ENCODE measurements at regions not wholly inside any gene's neighbourhood (a gene's known extent, or its start where the extent isn't known, plus 50 kb on each side); places are given as distances from the start of the nearest gene placed in this dataset.
"Not testable (repeated sequence)": the region's sequence is repeated elsewhere in the genome, so short reads cannot be mapped to it uniquely, and the experiment has no call there.

- DNase-seq (ENCODE audit: low read depth): no peak
Measured at GRCh38 chr2:175755656-175756386, 246.2 kb downstream of the LNPK start.

- no peak for DNase-seq (ENCODE audit: low read depth)
Measured at GRCh38 chr2:175755169-175755568, 246.9 kb downstream of the LNPK start.

GRCh38 chr2:175750195-175750594, 251.9 kb downstream of the LNPK start:
- no peak for DNase-seq (ENCODE audit: low read depth)

- DNase-seq (ENCODE audit: low read depth): no peak
Measured at GRCh38 chr2:175745911-175746310, 256.2 kb downstream of the LNPK start.

- no peak for DNase-seq (ENCODE audit: low read depth)
Measured at GRCh38 chr2:175744000-175744399, 258.1 kb downstream of the LNPK start.

GRCh38 chr2:175743011-175743410, 259.1 kb downstream of the LNPK start:
- DNase-seq (ENCODE audit: low read depth): peak; percentile 49

GRCh38 chr2:175742367-175742766, 259.7 kb downstream of the LNPK start:
- peak; percentile 77 for DNase-seq (ENCODE audit: low read depth)

GRCh38 chr2:175741164-175741563, 260.9 kb downstream of the LNPK start:
- DNase-seq (ENCODE audit: low read depth): no peak

GRCh38 chr2:175737722-175738361, 264.2 kb downstream of the LNPK start:
- no peak for DNase-seq (ENCODE audit: low read depth)

GRCh38 chr2:175734686-175735085, 267.4 kb downstream of the LNPK start:
- DNase-seq (ENCODE audit: low read depth): no peak

- no peak for DNase-seq (ENCODE audit: low read depth)
Measured at GRCh38 chr2:175732531-175732930, 269.5 kb downstream of the LNPK start.

GRCh38 chr2:175730050-175730449, 272.0 kb downstream of the LNPK start:
- DNase-seq (ENCODE audit: low read depth): no peak

GRCh38 chr2:175729049-175729706, 272.9 kb downstream of the LNPK start:
- no peak for DNase-seq (ENCODE audit: low read depth)

GRCh38 chr2:175728032-175728431, 274.0 kb downstream of the LNPK start:
- no peak for DNase-seq (ENCODE audit: low read depth)

- peak; percentile 83 for DNase-seq (ENCODE audit: low read depth)
Measured at GRCh38 chr2:175726223-175726622, 275.8 kb downstream of the LNPK start.

GRCh38 chr2:175709248-175709647, 292.8 kb downstream of the LNPK start:
- no peak for DNase-seq (ENCODE audit: low read depth)

GRCh38 chr2:175707322-175707721, 294.7 kb downstream of the LNPK start:
- DNase-seq (ENCODE audit: low read depth): no peak

GRCh38 chr2:175704568-175704967, 297.5 kb downstream of the LNPK start:
- DNase-seq (ENCODE audit: low read depth): not testable (repeated sequence)

- DNase-seq (ENCODE audit: low read depth): no peak
Measured at GRCh38 chr2:175698061-175698460, 304.0 kb downstream of the LNPK start.

GRCh38 chr2:175690113-175690837, 311.8 kb downstream of the LNPK start:
- peak; percentile 72 for DNase-seq (ENCODE audit: low read depth)

- no peak for DNase-seq (ENCODE audit: low read depth)
Measured at GRCh38 chr2:175688243-175688642, 313.8 kb downstream of the LNPK start.

- no peak for DNase-seq (ENCODE audit: low read depth)
Measured at GRCh38 chr2:175687465-175687864, 314.6 kb downstream of the LNPK start.

- no peak for DNase-seq (ENCODE audit: low read depth)
Measured at GRCh38 chr2:175686002-175686401, 316.1 kb downstream of the LNPK start.
